ENCODE measurements at regions not wholly inside any gene's neighbourhood (a gene's known extent, or its start where the extent isn't known, plus 50 kb on each side); places are given as distances from the start of the nearest gene placed in this dataset.
A peak's percentile ranks its signal among the peaks of the same experiment; 100 is the strongest.
"Not testable (repeated sequence)": the region's sequence is repeated elsewhere in the genome, so short reads cannot be mapped to it uniquely, and the experiment has no call there.

DNA sequence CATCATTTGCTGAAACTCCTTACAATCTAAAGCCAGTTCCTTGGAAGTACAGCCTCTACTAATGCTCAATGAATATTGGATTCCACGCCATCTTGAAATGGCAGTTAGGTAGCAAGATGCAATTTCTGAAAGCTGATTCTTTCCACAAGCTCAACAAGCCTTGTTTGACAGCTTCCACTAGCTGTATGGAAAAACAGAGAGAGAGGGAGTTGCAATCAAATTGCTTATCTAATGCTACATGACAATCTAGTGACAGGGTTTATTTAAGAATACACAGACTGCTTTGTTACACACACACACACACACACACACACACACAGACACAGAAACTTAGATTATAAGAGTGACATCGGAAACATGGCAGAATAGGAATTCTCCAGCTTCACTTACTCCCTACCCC lies 288.4 kb upstream of the DEPDC1 start:
- no peak for DNase-seq

DNA sequence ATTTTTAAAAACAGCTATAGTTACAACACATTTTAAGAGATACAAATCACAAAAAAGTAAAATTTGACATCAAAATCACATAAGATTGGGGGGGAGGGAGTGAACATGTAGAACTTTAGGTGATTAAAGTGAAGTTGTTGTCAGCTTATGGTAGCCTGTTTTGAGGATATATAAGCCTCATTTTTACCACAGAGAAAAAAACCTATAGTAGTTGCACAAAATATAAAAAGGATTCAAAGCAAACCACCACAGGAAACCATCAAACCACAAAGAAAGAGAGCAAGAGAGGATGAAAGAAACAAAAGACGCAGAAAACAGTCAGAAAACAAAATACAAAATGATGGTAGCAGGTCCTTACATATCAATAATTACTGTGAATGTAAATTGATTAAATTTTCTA lies 291.9 kb upstream of the DEPDC1 start:
- DNase-seq: no peak

DNA sequence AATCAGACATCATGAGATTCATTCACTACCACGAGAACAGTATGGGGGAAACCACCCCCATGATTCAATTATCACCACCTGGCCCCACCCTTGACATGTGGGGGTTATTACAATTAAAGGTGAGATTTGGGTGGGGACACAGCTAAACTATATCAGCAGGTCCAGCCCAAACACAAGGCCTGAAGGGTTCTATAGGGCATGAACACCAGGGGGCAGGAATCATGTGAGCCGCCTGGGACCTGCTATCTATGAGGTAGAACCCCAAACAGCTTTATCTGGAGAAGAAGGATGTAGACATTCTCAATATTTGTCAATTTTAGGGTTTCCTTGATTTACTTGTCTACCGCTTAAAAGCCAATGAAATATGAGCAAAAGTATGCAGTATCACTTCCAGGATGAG lies 294.9 kb upstream of the DEPDC1 start:
- DNase-seq: no peak

DNA sequence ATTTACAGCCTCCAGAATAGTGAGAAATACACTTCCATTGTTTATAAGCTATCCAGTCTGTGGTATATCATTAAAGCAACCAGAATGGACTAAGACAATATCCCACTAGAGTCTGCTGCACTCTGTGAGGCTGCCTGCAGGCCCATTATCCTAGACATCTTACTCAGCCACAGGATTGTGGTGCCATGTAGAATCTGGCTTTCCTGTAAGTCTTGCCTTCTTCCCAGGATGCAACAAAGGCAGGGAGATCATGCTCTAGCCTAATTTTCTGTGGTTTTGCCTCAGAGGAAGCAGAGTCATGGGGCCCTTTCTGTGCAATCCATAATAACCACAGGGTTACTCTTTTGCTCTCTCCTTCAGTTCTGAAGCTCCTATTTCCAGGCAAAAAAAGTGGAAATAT lies 299.1 kb upstream of the DEPDC1 start:
- DNase-seq: no peak

DNA sequence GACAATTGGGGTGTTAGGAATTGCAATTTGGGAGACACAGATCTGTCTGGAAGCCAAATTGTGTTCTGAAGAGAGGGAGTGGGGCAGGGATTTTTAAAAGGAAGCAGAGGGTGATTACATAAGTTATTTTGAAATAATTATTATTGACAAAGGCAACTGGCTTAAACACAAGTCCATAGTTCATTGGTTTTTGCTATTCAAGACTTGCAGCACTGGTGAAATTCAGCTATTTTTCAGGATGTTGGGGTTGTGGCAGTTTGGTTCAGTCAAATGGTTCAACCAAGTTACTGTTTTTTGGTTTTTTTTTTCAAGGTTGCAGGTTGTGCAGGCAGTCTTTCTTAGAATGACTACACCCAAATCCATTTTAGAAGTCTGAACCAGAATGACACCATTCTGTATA lies 300.0 kb upstream of the DEPDC1 start:
- DNase-seq: no peak

DNA sequence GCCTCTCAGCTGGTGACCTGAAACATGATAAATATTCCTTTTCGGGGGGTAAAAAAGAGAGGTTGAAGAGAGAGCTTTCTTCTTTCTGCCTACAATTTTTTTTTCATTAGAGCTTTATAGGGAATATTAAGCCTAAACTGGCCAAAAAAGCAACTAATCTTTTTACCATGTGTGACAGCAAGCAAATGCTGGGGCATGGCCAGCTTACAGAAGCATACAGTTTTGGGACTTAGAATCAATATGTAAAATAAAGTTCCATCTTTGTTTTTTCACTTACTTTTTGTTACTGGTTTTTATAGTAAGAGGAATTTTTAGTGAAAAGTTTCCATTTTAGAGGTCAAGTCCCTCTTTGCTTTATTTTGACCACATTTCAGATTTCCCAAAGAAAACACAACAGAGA lies 301.2 kb upstream of the DEPDC1 start:
- DNase-seq: no peak

DNA sequence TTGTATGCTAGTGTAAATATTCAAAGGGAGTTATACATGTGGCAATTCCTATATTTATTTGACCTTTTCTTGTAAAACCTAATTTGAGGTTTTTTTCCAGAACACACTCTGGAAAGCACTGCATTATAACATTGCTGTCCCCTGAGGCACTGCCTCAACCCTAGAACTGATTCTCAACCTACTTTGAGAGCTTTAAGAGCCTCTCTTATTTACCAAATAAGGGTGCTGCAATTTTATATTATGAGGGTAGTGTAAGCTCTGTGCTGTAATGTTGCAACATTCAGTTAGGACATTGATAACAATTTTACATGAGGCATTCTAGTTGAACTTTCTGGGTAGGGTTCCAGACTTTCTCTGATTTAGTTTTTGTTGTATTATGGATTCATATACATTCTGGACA lies 302.2 kb upstream of the DEPDC1 start:
- DNase-seq: no peak

DNA sequence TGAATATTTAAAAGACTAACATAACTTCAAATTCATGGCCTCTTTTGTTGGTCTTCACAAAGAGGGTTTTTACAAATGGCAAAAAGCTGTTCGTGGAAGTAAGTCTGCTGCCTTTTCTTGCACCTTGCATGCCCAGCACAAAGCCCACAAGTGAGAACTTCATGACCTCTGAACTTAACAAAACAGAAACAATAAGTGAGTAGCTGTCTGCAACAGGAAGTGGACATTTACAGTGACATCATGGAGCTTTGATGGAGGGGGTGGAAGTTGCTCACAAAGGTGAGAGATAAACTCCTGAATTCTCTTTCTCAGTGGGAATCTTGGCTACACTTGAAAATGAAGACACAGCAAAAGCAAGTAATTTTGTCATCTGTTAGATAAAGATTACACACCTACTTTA lies 303.3 kb upstream of the DEPDC1 start:
- DNase-seq: no peak

DNA sequence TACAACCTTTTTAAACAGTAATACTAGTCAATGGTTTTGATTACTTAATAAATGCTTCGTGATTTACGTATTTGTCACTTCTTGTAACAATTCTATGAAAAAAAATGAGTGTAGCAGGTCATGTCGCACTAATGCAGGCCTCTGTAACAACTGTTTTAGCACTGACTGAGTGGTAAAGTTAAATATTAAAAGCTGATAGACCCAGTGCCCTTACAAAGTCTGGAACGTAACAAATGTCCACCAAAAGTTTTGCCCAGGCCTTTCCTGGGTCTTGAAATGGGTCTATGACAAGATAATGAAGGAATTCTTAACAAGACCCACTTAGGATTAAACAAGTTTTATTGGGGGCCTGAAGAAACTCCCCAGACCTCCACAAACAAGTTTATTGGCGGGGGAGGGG lies 304.6 kb upstream of the DEPDC1 start:
- DNase-seq: no peak

DNA sequence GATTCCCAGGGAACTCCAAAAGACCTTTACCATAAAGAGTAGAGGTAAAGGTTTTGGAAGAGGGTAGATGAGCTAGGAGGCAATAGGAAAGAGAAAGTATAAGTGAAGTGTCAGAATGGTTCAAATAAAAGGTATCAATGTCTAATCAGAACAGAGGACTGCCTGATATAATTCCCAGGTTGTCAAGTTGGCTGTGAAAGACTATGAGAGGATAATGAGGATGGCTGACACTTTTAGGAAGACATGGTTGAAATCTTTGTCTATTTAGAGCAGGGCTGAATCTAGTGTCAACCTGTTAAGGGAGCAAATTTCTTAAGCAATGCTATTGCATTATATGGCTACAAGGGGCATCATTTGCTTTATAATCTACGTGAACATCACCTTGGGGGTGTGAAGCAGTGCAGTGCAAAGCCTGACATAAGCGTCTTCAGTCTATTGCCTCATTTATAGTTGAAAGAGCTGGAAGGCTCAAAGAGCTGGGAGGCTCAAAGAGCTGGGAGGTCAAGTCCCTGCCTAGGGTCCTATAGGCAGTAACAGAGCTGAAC lies 308.3 kb upstream of the DEPDC1 start:
- DNase-seq: no peak

DNA sequence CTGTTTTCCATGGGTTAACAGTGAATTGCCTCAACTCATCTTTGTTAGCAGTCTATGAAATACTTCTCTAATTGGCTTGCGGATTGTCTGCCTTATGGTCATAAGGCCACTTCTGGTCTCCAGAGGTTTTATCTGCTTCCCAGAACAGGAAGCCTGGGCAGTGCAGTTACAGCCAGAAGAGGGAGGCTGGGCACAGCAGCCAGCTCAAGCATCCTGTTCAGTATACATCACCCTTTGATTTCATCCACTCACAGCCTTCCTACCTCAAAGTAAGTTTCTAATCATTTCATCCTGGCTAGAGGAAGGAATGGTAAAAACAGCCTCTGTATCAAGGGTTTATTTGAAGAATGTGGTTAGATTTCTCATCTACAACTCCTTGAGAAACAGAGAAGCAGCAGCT lies 311.5 kb upstream of the DEPDC1 start:
- DNase-seq: no peak

DNA sequence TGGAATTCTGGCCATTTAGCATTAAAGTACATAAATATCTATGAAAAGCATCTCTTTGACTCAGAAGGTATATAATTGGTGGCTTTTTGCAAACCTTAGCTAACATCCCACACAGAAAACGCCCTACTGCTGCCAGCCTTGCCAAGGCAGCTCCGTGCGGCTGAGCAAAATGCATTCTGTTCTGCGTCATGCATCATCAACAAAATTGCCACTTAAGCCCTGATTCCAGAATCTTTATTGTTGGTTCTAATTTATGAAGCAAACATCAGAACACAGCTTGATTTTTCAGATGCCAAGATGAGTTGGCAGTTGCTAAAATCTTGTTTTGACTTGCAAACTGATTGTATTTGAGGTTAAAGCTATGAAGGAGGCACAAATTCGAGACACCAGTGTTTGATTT lies 314.9 kb upstream of the DEPDC1 start:
- DNase-seq: no peak

DNA sequence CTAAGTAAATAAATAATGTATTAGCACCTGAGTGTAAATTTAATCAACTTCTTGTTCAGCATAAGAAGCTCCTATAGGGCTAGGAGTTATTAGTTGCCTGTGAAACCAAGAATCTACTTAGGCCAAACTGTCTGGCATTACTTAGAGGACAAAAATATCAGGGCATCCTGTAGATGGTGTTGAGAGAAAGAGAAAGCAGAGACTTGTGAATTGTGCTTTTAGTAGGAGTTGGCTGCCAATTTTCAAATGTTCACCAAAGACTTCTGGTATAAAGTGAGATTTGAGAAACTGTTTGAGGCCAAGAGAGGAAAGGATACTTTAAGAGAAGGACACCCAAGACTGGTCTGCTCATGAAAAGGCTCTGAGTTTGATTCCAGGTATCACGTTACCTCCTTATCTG lies 315.5 kb upstream of the DEPDC1 start:
- DNase-seq: no peak

DNA sequence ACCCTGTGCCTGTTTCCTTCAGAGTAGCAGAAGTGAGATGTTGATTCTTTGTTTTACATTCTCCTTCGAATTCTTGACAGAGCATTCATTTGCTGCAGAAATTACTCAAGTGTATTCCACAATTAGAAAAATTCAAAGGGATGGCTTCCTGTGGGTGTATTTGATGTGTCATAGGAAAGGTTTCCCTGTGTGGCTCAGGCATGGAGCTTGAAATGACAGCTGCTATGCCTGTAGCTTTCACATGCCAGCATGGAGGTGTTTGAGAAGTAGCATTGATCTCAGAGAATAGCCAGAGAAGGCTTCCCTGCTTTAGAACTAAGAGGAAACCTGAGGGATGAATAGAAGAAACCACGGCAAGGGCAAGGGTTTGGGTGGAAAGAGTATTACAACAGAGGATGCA lies 317.2 kb upstream of the DEPDC1 start:
- no peak for DNase-seq

DNA sequence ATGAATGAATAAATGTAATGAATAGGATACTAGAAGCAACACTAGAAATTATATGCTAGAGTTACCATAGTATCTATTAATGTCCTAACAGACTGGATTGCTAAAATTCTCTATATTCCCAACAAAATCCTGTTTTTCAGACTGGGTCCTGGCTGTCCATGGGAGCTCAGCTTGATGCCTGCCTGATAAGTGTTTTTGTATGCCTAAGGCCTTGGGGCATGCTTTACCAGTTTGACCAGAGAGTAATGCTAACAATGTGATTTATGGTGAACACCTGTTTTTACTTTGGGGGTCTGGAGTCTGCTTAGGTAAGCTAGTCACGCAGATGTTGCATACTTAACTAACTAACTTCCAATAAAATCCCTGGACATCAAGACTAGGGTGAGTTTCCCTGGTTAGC lies 318.8 kb upstream of the DEPDC1 start:
- no peak for DNase-seq

DNA sequence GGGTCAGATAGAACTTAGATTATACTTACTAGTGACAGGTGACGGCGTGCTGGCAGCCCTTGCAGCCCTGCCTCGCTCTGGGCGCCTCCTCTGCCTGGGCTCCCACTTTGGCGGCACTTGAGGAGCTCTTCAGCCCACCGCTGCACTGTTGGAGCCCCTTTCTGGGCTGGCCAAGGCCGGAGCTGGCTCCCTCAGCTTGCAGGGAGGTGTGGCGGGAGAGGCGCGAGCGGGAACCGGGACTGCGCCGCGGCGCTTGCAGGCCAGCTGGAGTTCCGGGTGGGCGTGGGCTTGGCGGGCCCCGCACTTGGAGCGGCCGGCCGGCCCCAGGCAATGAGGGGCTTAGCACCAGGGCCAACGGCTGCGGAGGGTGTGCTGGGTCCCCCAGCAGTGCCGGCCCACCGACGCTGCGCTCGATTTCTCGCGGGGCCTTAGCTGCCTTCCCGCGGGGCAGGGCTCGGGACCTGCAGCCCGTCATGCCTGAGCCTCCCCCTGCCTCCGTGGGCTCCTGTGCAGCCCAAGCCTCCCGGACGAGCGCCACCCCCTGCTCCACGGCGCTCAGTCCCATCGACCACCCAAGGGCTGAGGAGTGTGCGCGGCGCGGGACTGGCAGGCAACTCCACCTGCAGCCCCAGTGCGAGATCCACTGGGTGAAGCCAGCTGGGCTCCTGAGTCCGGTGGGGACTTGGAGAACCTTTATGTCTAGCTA lies 320.8 kb upstream of the DEPDC1 start:
- not testable (repeated sequence) for DNase-seq

DNA sequence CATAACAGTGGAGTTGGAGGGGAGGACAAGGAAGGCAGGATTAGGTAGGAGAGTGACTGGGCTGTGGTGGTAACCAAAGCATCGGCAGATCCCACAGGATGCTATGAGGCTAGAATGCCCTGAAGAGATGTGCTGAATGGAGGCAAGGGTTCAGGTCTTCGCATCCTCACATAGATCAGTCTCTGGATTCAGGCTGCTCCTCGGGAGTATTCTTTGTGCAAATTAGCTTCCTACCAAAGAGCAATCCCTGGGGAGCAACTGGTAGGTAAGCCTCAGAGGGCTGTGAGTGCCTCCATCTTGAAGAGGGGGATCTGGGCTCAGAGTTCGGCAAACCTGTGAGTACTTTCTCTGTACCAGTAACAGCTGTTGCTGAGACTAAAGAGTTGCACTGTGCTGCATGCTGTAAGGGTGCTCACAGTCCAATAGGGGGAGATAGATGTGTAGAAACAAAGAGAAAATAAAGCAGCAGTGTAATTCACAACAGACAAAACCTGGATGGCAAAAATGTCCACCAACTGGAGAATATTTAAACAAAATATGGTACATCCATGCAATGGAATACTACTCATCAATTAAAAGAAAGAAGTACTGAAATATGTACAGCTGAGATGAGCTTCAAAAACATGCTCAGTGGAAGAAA lies 322.4 kb upstream of the DEPDC1 start:
- DNase-seq: peak; percentile 7

DNA sequence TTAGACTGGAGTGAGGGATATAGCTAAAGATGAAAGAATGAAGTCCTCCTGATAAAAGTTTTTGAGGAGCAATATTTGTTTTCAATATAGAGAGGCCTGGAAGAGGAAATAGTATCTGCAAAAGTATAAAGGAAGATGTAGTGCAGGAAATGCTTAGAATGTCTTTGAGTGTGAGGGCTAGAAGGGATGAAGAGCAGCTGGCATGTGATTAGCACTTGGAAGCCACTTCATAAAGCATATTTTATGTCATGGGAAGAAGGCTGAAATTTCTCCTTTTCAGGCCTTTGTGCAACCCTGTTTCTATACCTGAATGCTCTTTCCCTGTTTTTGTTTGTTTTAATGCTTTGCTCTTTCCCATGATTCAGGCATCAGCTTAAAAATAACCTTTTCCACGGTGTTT lies 323.3 kb upstream of the DEPDC1 start:
- DNase-seq: no peak

DNA sequence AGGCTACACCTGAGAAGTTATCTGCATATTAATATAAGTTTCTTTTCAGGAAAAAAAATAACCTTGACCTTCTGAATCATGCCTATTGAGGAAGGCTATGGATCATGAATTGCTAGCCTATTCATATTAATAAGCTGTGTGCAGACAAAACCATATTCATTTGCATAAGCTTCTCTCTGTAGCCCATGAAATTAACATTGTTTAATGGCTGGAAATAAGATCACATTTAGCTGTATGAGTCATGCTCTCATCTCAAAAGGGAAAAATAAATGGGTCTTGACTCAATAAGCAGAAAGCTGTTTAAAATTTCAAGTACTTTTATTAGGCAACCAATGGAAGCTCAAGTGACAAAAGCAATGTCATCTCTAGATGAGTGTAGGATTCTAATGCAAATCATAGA lies 330.0 kb upstream of the DEPDC1 start:
- DNase-seq: no peak

DNA sequence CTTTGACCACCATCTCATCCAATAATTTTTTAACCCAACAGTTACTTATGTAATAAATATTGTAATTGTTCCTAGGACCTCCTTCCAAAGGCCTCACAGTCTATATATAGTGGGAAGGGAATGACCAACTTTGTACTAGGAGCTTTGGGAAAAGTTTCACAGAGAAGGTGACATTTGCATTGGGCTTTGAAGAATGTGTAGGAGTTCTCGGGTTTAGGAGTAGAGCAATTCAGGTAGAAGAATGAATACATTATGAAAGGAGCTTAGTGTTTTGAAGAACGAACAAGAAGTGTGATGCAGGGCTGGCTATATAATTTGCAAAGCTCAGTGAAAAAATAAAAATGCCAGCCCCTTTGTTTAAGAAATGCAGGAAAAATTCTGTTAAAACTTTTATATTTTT lies 330.4 kb upstream of the DEPDC1 start:
- DNase-seq: no peak

DNA sequence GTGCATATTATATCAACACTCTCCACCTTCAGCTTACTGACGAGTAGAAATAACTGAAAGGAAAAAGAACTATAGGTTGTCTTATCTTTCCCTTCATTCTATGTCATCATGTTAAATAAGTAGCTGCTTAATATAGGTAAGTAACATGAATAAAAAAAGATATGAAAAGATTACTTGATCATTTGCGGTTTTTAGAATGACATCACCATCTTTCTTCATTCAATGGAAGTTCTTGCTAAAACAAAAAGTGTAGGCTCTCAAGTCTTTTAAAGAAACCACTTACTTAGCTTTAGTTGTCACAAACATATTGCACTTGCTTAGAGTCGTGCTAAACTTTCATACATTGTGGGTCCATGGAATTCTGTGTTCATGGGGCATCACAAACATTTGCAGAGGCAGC lies 331.1 kb upstream of the DEPDC1 start:
- DNase-seq: no peak

DNA sequence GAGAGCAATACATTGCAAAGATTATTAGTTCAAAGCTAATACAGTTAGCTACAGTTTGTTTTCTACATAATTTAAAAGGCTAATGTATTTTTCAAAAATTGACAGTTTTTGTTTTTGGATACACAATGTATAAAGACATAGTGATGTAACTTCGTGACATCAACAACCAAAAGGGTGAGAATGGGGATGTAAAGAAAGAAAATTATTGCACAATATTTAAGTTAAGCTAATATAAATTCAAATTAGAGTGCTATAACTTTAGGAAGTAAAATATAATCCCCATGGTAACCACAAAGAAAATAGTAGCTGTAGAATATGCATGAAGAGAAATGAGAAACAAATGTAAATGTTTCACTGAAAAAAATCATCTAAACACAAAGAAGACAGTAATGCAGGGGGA lies 334.4 kb upstream of the DEPDC1 start:
- DNase-seq: no peak

DNA sequence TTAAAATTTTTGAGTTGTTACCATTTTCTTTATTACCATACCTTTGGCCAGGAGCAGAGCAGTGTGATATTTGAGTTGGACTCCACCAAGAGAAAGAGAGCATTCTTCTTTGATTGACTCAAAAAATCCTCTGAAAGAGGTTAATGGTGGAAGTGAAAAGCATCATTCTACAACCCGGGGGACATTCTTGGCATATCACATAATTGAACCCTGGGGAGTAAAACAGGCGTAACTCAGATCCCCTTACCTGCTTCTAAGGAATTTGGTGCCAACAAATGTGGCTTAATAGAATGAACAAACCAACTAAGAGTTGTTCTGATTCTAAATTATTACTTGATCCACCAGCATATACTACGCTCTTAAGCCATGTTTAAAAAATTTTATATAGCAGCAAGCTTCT lies 351.1 kb upstream of the DEPDC1 start:
- DNase-seq: no peak

DNA sequence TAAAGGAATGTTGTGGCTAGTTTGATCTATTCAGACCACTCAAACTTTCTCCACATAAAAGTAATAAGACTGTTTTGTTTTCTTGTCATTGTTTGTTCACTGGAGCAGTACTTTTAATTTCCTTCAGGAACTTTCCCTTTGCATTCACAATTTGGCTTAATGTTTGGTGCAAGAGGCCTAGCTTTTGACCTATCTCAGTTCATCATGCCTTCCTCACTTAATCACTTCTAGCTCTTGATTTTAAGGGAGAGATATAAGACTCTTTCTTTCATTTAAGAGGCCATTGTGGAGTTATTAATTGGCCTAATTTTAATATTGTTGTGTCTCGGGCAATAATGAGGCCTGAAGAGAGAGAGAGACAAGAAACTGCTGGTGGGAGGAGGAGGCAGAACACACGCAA lies 371.7 kb upstream of the DEPDC1 start:
- no peak for DNase-seq

DNA sequence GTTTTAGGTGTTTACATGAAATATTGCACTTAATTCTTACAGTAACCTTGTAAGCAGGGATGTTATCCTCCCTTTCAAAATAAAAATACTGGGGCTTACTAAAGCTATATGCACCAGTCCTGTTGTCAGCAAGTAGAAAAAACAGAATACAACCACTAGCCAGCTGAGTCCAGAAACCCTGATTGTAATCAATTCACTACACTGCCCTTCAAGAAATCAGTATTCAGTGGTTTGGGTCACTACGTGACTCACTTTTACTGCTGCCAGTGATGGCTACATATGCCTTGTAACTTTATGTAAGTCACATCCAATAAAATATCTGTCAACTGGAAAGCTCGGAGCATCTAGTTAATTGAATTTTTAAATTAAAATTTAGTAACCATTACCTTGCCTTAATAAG lies 376.3 kb upstream of the DEPDC1 start:
- no peak for DNase-seq

Data from fibroblast of skin of scalp (primary cell).